ENCODE measurements at regions not wholly inside any gene's neighbourhood (a gene's known extent, or its start where the extent isn't known, plus 50 kb on each side); places are given as distances from the start of the nearest gene placed in this dataset.
"Not testable (repeated sequence)": the region's sequence is repeated elsewhere in the genome, so short reads cannot be mapped to it uniquely, and the experiment has no call there.

DNA sequence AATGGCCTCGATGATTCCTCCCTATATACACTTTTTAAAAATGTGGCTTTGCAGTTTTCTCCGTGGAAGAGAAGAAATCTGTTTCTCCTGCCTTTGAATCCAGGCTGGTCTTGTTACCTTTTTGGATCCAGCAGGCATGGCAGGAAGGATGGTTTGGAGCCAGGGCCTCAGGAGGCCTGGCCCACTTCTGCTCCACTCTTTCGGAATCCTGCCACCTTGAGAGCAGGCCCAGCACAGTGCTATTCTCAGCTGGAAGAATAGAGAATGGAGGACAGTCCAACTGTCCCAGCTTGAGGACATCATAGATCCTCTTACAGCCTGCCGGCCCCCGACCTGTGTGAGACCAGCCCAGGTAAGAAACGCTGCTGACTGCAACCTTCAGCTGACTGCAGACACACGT lies 421.5 kb downstream of the FUT8 start:
- in situ Hi-C loops (cut with MboI; ENCODE audit: low sequenced_read_pairs): no loop called here

GRCh38 chr14:65834812-65835211 lies 422.3 kb downstream of the FUT8 start:
- in situ Hi-C loops (cut with MboI; ENCODE audit: low sequenced_read_pairs): no loop called here

DNA sequence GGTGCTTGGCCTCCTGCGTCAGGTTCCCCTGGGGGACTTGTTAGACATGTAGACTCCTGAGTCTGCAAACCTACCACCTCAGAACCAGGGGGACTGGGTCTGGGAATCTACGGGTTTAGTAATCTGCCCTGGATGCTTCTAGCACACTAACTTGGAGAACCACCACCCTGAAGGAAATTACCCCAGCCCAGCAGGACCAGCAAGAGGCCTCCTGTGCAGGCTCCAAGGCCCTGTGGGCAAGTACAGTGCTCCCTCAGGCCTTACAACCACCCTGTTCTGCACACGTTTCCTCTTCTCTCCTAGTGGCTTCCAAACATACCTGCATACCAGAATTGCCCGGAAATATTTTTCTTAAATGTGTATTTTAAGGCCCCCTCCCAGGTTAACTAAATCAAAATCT lies 423.0 kb downstream of the FUT8 start:
- in situ Hi-C loops (cut with MboI; ENCODE audit: low sequenced_read_pairs): no loop called here

- in situ Hi-C loops (cut with MboI; ENCODE audit: low sequenced_read_pairs): no loop called here
Observed at GRCh38 chr14:65838565-65838964, 426.0 kb downstream of the FUT8 start.

DNA sequence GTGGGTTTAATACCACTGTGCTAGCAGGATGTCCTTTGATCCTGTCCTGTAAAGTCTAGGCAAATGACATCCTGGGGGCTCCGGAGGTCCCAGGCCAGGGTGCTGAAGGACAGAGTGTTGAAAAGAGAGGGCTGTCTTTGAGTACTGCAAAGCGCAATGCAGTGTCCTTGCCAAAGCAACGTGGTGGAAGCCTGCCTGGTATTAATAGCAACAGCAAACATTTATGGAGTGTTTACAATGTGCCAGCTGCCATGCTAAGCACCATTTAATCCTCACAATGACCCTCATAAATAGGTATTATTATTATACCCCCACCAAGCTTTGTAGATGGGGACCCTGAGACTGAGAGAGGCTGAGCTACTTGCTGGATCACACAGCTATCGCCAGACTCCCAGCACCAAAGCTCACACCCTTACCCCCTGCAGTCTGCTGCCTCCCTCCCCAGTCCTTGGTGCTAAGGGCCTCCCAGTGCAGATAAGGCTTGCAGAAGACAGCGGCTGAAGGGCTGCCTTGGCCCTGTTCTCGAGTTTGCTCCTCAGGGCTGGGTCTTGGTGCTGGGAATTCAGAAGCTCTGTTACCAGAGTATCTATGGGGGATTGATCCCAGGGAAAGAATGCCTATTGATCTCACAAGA lies 427.7 kb downstream of the FUT8 start:
- in situ Hi-C loops (cut with MboI; ENCODE audit: low sequenced_read_pairs): no loop called here

- in situ Hi-C loops (cut with MboI; ENCODE audit: low sequenced_read_pairs): no loop called here
Observed at GRCh38 chr14:65840786-65841185, 428.3 kb downstream of the FUT8 start.

GRCh38 chr14:65846196-65846868 lies 433.8 kb downstream of the FUT8 start:
- in situ Hi-C loops (cut with MboI; ENCODE audit: low sequenced_read_pairs): no loop called here

- in situ Hi-C loops (cut with MboI; ENCODE audit: low sequenced_read_pairs): no loop called here
Observed at GRCh38 chr14:65847075-65847847, 434.7 kb downstream of the FUT8 start.

- in situ Hi-C loops (cut with MboI; ENCODE audit: low sequenced_read_pairs): not testable (repeated sequence)
Observed at GRCh38 chr14:65847931-65848330, 435.4 kb downstream of the FUT8 start.

GRCh38 chr14:65849091-65849490 lies 436.6 kb downstream of the FUT8 start:
- in situ Hi-C loops (cut with MboI; ENCODE audit: low sequenced_read_pairs): no loop called here

- in situ Hi-C loops (cut with MboI; ENCODE audit: low sequenced_read_pairs): no loop called here
Observed at GRCh38 chr14:65849558-65849957, 437.0 kb downstream of the FUT8 start.

DNA sequence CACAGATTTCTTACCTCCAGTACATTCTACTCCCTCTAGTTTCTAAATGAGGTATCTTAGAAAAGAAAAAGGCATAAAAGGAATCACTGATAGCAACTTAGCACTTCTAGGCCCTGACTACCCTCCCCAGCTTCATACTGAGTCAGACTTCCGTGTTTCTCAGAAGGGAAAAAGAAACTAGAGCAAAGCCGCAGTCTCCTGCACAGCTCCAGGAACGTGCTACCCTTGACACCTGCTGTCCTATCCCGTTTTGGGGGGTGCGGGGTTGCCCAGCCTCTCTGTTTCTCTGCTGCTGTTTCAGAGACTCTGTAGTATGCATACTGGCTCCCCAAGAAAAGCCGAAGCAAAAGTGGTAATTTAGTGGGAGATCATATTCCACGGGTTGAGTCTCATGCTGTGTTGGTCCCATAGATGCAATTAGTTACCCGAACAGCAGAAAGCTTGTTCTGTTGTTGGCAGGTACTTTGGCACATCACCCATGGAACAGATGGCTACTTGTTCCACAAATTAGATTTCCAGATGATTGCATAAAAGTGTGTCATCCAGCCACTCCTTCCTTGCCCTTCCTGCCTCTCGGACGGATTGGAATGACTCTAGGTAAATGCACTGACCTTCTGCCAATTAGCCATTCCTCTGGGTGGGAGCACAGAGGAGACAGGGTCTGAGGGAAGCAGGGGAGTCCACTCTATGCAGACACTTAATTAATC lies 438.1 kb downstream of the FUT8 start:
- in situ Hi-C loops (cut with MboI; ENCODE audit: low sequenced_read_pairs): no loop called here

- in situ Hi-C loops (cut with MboI; ENCODE audit: low sequenced_read_pairs): no loop called here
Observed at GRCh38 chr14:65852689-65853088, 440.2 kb downstream of the FUT8 start.

GRCh38 chr14:65853407-65853955 lies 441.0 kb downstream of the FUT8 start:
- in situ Hi-C loops (cut with MboI; ENCODE audit: low sequenced_read_pairs): no loop called here

- in situ Hi-C loops (cut with MboI; ENCODE audit: low sequenced_read_pairs): no loop called here
Observed at GRCh38 chr14:65854215-65854614, 441.7 kb downstream of the FUT8 start.

DNA sequence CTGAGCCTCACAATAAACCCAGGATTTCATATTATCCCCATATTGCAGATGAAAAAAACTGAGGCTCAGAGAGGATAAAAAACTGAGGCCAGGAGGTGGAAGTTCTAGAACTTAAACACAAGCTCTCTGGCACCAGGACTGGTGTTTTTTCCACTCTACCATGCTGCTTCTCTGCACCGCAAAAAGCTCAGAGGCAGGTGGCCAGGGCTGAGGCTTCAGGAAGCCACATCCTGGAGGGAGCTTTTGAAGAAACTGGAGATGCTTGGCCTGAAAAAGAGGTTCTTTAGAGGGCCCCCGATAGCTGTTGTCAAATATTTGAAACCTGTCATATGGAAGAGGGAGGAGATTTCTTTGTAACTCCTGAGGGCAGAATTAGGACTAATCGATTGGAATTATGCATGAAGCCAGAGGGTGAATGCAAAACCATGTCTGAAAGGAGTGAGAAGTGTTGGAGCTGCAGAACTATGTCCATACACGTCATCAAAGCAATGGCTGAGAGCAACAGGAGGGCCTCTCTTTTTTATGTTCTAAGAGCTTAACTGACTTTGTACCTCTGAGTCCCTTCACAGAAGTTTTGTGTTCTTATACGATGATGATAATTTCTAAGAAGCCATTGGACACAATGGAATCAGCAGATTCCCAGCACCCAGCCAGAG lies 448.6 kb downstream of the FUT8 start:
- in situ Hi-C loops (cut with MboI; ENCODE audit: low sequenced_read_pairs): no loop called here

DNA sequence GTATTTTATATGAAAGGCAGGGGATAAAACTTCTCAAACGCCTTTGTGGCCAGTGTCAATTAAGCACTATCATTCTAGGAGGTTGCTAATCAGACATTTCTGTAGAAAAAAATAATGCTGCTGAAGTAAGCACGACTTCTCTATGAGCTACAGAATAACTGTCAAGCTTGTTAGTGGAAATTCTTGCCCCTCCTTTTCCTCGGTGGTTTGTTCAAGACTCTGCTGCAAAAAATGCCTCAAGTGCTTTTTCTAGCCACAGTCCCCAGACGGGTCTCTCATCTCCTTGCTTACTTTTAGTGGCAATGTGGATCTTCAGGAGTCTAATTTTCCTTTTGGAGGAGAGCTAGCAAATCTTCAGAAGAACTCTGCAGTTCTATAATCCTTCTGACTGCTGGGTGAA lies 452.0 kb downstream of the FUT8 start:
- in situ Hi-C loops (cut with MboI; ENCODE audit: low sequenced_read_pairs): no loop called here

GRCh38 chr14:65864984-65865383 lies 452.5 kb downstream of the FUT8 start:
- in situ Hi-C loops (cut with MboI; ENCODE audit: low sequenced_read_pairs): no loop called here

- in situ Hi-C loops (cut with MboI; ENCODE audit: low sequenced_read_pairs): no loop called here
Observed at GRCh38 chr14:65866448-65866847, 453.9 kb downstream of the FUT8 start.

- in situ Hi-C loops (cut with MboI; ENCODE audit: low sequenced_read_pairs): no loop called here
Observed at GRCh38 chr14:65866886-65867285, 454.4 kb downstream of the FUT8 start.

GRCh38 chr14:65867333-65867732 lies 454.8 kb downstream of the FUT8 start:
- in situ Hi-C loops (cut with MboI; ENCODE audit: low sequenced_read_pairs): no loop called here
